GM12875 (cell line): ENCODE measurements at regions not wholly inside any gene's neighbourhood (a gene's known extent, or its start where the extent isn't known, plus 50 kb on each side); places are given as distances from the start of the nearest gene placed in this dataset.

ENCODE experiments used
- H3K4me3 ChIP-seq: one replicate; pipeline ENCODE4 v1.5.1; 2011; ENCODE audit warnings: low read depth, low read length, control low read depth
- CTCF ChIP-seq: IDR thresholded peaks from 2 replicates; pipeline ENCODE4 v1.5.1; 2011; ENCODE audit warnings: low read depth, mild to moderate bottlenecking, control low read depth, inconsistent platforms, low read length, moderate library complexity, borderline replicate concordance; ENCODE audit not compliant: insufficient read depth

DNA sequence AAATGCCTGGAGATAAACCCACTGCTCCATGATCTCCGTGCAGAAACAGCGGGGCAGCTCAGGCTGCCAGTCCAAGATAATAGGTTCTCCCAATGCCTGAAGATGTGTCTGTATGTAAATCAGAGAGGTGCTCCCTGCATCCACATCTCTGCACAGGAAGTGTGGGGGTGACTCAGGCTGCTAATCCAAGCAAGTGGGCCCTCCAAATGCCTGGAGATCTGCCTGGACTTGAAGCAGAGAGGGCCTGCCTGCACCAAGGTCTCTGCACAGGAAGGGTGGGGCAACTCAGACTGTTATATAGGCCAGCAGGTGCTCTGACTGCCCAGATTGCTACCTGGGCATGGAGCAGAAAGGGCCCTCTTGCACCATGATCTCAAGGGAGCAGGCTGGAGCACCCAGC is 504.7 kb downstream of the LRFN5 start:
- H3K4me3 ChIP-seq, result no peak overlapping the region
- no peak for TF ChIP-seq CTCF

DNA sequence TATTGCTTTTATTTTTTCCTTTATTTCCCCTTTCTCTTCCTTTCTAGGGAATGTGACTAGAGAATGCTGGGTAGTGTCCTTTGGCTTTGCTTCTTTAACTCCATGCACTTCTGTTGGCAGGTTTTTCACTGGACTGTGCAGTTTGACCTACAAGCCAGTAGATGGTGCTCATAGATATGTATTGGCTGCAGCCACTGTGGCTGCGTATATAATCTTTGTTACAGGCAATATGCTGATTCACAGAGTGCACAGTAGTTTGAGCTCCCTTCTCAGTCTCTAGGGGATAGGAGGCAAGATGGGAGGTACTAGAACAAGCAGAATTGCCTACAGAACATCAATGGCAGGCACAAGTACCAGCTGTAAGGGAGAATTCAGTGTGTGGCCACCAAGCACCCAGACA is 503.5 kb downstream of the LRFN5 start:
- H3K4me3 ChIP-seq, result no peak overlapping the region
- TF ChIP-seq CTCF, result peak; percentile 41; the same call in 1 of the 2 replicates

GRCh38 chr14:42095155-42095554 is 488.5 kb downstream of the LRFN5 start:
- no peak overlapping the region for H3K4me3 ChIP-seq
- TF ChIP-seq CTCF, result no peak

DNA sequence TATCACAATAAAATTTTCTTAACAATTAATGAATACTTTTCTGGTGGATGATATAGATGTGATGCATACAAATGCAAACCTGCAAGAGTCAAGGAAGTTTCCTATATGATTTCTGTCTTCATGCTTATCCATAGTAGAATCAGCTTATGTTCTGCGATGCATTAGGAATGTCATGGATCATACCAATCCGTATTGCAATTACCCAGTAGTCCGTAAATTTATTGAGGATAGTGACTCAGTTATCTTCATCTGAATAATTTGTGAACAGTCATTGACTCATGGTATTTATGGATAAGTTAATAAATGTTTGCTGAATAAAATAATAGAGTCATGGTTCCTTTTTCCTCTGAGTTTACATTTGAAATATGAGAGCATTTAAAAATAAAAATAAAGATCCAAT is 483.4 kb downstream of the LRFN5 start:
- no peak overlapping the region for H3K4me3 ChIP-seq
- TF ChIP-seq CTCF, result no peak

- no peak overlapping the region for H3K4me3 ChIP-seq
- no peak for TF ChIP-seq CTCF
These were observed 473.2 kb downstream of the LRFN5 start for GRCh38 chr14:42079911-42080310.

- no peak overlapping the region for H3K4me3 ChIP-seq
- TF ChIP-seq CTCF, result no peak
These were observed 471.7 kb downstream of the LRFN5 start for GRCh38 chr14:42078345-42078744.

DNA sequence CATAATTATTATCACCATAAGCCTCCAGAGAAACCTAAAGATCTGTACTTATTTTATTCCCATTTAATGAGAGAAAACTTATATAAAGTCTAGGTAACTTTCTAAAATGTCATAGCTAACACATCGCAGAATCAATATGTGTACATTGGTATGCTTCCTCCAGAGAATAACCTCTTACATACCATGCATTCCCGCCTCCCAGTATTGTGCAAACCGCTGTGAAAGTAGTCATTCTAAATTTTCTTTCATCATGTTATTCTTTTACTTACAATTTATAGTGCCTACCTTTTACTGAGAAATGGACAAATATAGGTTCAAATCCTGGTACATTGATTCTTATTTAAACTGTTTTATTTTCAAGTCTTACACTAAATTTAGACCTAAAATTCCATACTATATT is 463.4 kb downstream of the LRFN5 start:
- H3K4me3 ChIP-seq, result no peak overlapping the region
- TF ChIP-seq CTCF, result no peak
